HEK293T (cell line): ENCODE measurements at regions not wholly inside any gene's neighbourhood (a gene's known extent, or its start where the extent isn't known, plus 50 kb on each side); places are given as distances from the start of the nearest gene placed in this dataset.

Experiments
- CTCF ChIA-PET: fragments of 350-600 bp; formaldehyde crosslinking; extraction: SDS; loops from one replicate; lab custom pipeline; 2021; ENCODE audit warnings: antibody characterized with exemption, inconsistent platforms; lab: Yijun Ruan, JAX
- POLR2A ChIA-PET: fragments of 350-600 bp; formaldehyde crosslinking; extraction: SDS; loops from one replicate; lab custom pipeline; 2020; ENCODE audit warnings: antibody characterized with exemption, inconsistent platforms; lab: Yijun Ruan, JAX
- DNase-seq: peaks from one replicate; pipeline ENCODE4 v3.0.0; 2012; ENCODE audit warnings: mixed read lengths; ENCODE audit errors: extremely low spot score
- ARNT ChIP-seq: fragments of 450-650 bp; IDR thresholded peaks from 2 replicates; pipeline ENCODE4 v1.6.1; 2017; ENCODE audit warnings: mild to moderate bottlenecking
- BHLHE40 ChIP-seq: fragments of 450-650 bp; IDR thresholded peaks from 2 replicates; pipeline ENCODE4 v1.6.1; 2016; ENCODE audit warnings: mild to moderate bottlenecking, moderate library complexity, borderline replicate concordance
- CTBP1 ChIP-seq: fragments of 450-650 bp; IDR thresholded peaks from 2 replicates; pipeline ENCODE4 v1.6.1; 2016; ENCODE audit warnings: borderline replicate concordance
- ELF4 ChIP-seq: fragments of 450-650 bp; IDR thresholded peaks from 2 replicates; pipeline ENCODE4 v1.6.1; 2017; ENCODE audit warnings: antibody characterized with exemption
- FOXA1 ChIP-seq: fragments of 450-650 bp; IDR thresholded peaks from 2 replicates; pipeline ENCODE4 v1.6.1; 2016; ENCODE audit warnings: mild to moderate bottlenecking
- FOXK2 ChIP-seq: fragments of 450-650 bp; IDR thresholded peaks from 2 replicates; pipeline ENCODE4 v1.6.1; 2016; ENCODE audit warnings: mild to moderate bottlenecking
- FOXM1 ChIP-seq: fragments of 450-650 bp; IDR thresholded peaks from 2 replicates; pipeline ENCODE4 v1.6.1; 2017; ENCODE audit warnings: mild to moderate bottlenecking, borderline replicate concordance
- HDGF ChIP-seq: fragments of 450-650 bp; IDR thresholded peaks from 2 replicates; pipeline ENCODE4 v1.6.1; 2017; ENCODE audit warnings: antibody characterized with exemption, borderline replicate concordance
- L3MBTL2 ChIP-seq: fragments of 450-650 bp; conservative IDR thresholded peaks from 2 replicates; pipeline ENCODE4 v1.6.1; 2016; ENCODE audit warnings: mild to moderate bottlenecking
- LEF1 ChIP-seq: fragments of 450-650 bp; IDR thresholded peaks from 2 replicates; pipeline ENCODE4 v1.6.1; 2017; ENCODE audit warnings: mild to moderate bottlenecking, borderline replicate concordance
- NFRKB ChIP-seq: fragments of 450-650 bp; IDR thresholded peaks from 2 replicates; pipeline ENCODE4 v1.6.1; 2016; ENCODE audit warnings: mild to moderate bottlenecking, moderate library complexity
- PKNOX1 ChIP-seq: fragments of 450-650 bp; IDR thresholded peaks from 2 replicates; pipeline ENCODE4 v1.6.1; 2016
- SP1 ChIP-seq: fragments of 450-650 bp; IDR thresholded peaks from 2 replicates; pipeline ENCODE4 v1.6.1; 2017
- SUZ12 ChIP-seq: fragments of 450-650 bp; IDR thresholded peaks from 2 replicates; pipeline ENCODE4 v1.6.1; 2016; ENCODE audit warnings: mild to moderate bottlenecking
- TARDBP ChIP-seq: fragments of 450-650 bp; IDR thresholded peaks from 2 replicates; pipeline ENCODE4 v1.6.1; 2016
- ZNF384 ChIP-seq: fragments of 450-650 bp; IDR thresholded peaks from 2 replicates; pipeline ENCODE4 v1.6.1; 2016

- no peak for DNase-seq
- POLR2A ChIA-PET: no interaction called here
- TF ChIP-seq ELF4 (no peak), FOXM1 (no peak), CTBP1 (no peak), BHLHE40 (no peak), TARDBP (no peak), LEF1 (no peak), ZNF384 (no peak), SP1 (no peak), L3MBTL2 (no peak), HDGF (no peak), ARNT (no peak), FOXA1 (no peak), NFRKB (no peak)
- CTCF ChIA-PET: no interaction called here
Observed at GRCh38 chr18:24924066-24924716, 427.8 kb downstream of the ZNF521 start.

DNA sequence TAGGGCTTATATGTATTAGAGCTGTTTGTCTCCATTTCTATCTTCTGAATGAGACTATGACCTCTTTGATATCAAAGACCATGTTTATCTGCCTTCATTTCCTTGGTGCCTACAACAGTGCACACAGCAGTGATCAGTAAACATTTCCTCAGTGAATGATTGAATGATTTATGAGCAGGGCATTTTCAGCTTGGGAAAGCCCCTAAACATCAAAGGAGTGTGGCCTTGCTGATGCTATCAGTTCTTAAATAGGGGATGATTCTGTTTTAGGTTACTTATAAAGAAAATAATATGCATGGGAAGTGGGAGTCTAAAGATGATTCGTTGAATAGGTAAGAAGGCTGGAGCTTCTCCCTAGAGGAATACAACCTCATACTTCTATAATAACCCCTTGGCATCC lies 425.3 kb downstream of the ZNF521 start:
- ChIA-PET POLR2A (no interaction called here), CTCF (no interaction called here)
- TF ChIP-seq SP1: no peak
- TF ChIP-seq FOXA1: no peak
- no peak for TF ChIP-seq CTBP1
- no peak for TF ChIP-seq NFRKB
- no peak for TF ChIP-seq ELF4
- TF ChIP-seq SUZ12: no peak
- no peak for TF ChIP-seq TARDBP
- no peak for TF ChIP-seq ZNF384
- no peak for TF ChIP-seq LEF1
- TF ChIP-seq FOXK2: no peak
- no peak for TF ChIP-seq HDGF
- no peak for TF ChIP-seq PKNOX1
- TF ChIP-seq BHLHE40: no peak
- no peak for TF ChIP-seq L3MBTL2
- TF ChIP-seq FOXM1: no peak
- TF ChIP-seq ARNT: no peak
- DNase-seq: no peak

GRCh38 chr18:24928301-24928878 lies 423.6 kb downstream of the ZNF521 start:
- no peak for DNase-seq
- ChIA-PET CTCF (no interaction called here), POLR2A (no interaction called here)
- TF ChIP-seq PKNOX1 (no peak), BHLHE40 (no peak), ELF4 (no peak), FOXK2 (no peak), SUZ12 (no peak), SP1 (no peak), CTBP1 (no peak), NFRKB (no peak), ZNF384 (no peak), TARDBP (no peak), ARNT (no peak), LEF1 (no peak), L3MBTL2 (no peak), FOXA1 (no peak)

GRCh38 chr18:24930478-24930877 lies 421.5 kb downstream of the ZNF521 start:
- no peak for DNase-seq
- no peak for TF ChIP-seq L3MBTL2
- TF ChIP-seq SUZ12: no peak
- no peak for TF ChIP-seq LEF1
- no peak for TF ChIP-seq NFRKB
- no peak for TF ChIP-seq FOXK2
- no peak for TF ChIP-seq BHLHE40
- CTCF ChIA-PET: interaction anchor here (0.5 kb wide), 1 partner anchor 1088 kb away, joined by 3 read pairs; no protein-coding TSS in a partner anchor
- POLR2A ChIA-PET: no interaction called here

GRCh38 chr18:24930971-24931370 lies 421.0 kb downstream of the ZNF521 start:
- no peak for DNase-seq
- CTCF ChIA-PET: no interaction called here
- TF ChIP-seq SUZ12: no peak
- TF ChIP-seq ELF4: no peak
- TF ChIP-seq FOXM1: no peak
- no peak for TF ChIP-seq FOXA1
- no peak for TF ChIP-seq FOXK2
- no peak for TF ChIP-seq BHLHE40
- no peak for TF ChIP-seq L3MBTL2
- POLR2A ChIA-PET: no interaction called here

- ChIA-PET POLR2A (no interaction called here), CTCF (interaction anchor here (0.6 kb wide), 1 partner anchor 102 kb away, joined by 3 read pairs; no protein-coding TSS in a partner anchor)
- DNase-seq: no peak
- no peak for TF ChIP-seq CTBP1
- TF ChIP-seq BHLHE40: no peak
- no peak for TF ChIP-seq LEF1
- TF ChIP-seq TARDBP: no peak
Observed at GRCh38 chr18:24933345-24933744, 418.6 kb downstream of the ZNF521 start.
